ENCODE measurements at regions not wholly inside any gene's neighbourhood (a gene's known extent, or its start where the extent isn't known, plus 50 kb on each side); places are given as distances from the start of the nearest gene placed in this dataset.

- no peaks in the 10 kb centered on the region for H3K9me3 ChIP-seq
- TF ChIP-seq CTCF (IDR thresholded peaks at IDR 0.05) = no peak
- no peaks in the 10 kb centered on the region for H3K36me3 ChIP-seq
- DNase-seq (no peak), ATAC-seq (no peak)
- H3K27ac ChIP-seq = no peak overlapping the region
- no peaks in the 10 kb centered on the region for H3K4me1 ChIP-seq
- H3K4me3 ChIP-seq = no peak overlapping the region
- intact Hi-C loops (cut with DNase I) = no loop called here
- H3K27me3 ChIP-seq (ENCODE audit: low read depth) = no peaks in the 10 kb centered on the region
Observed at GRCh38 chr18:1895456-1896185, 675.7 kb downstream of the METTL4 start.

GRCh38 chr18:1906421-1906820 is 664.9 kb downstream of the METTL4 start:
- no peak for DNase-seq

GRCh38 chr18:1907470-1908206 is 663.7 kb downstream of the METTL4 start:
- no peaks in the 10 kb centered on the region for H3K4me1 ChIP-seq
- H3K4me3 ChIP-seq = no peak overlapping the region
- H3K9me3 ChIP-seq = peaks cover 9% of the 10 kb centered on the region
- no peak overlapping the region for H3K27ac ChIP-seq
- H3K27me3 ChIP-seq (ENCODE audit: low read depth) = no peaks in the 10 kb centered on the region
- TF ChIP-seq CTCF (IDR thresholded peaks at IDR 0.05) = no peak
- DNase-seq (no peak), ATAC-seq (no peak)
- H3K36me3 ChIP-seq = no peaks in the 10 kb centered on the region
- intact Hi-C loops (cut with DNase I) = no loop called here

More at GRCh38 chr18:1906421-1906820, 664.9 kb downstream of the METTL4 start:
- TF ChIP-seq CTCF (IDR thresholded peaks at IDR 0.05) = no peak
- intact Hi-C loops (cut with DNase I) = no loop called here
- Histone ChIP-seq H3K9me3 (peaks cover 9% of the 10 kb centered on the region), H3K4me3 (no peak overlapping the region), H3K4me1 (no peaks in the 10 kb centered on the region), H3K36me3 (no peaks in the 10 kb centered on the region), H3K27me3 (ENCODE audit: low read depth) (no peaks in the 10 kb centered on the region), H3K27ac (no peak overlapping the region)
- no peak for ATAC-seq

GRCh38 chr18:1914489-1914888 is 656.8 kb downstream of the METTL4 start:
- no peaks in the 10 kb centered on the region for H3K4me1 ChIP-seq
- peaks cover 17% of the 10 kb centered on the region for H3K9me3 ChIP-seq
- no peaks in the 10 kb centered on the region for H3K27me3 ChIP-seq (ENCODE audit: low read depth)
- no peaks in the 10 kb centered on the region for H3K36me3 ChIP-seq
- no peak for DNase-seq
- H3K4me3 ChIP-seq = no peak overlapping the region
- intact Hi-C loops (cut with DNase I) = no loop called here
- no peak for TF ChIP-seq CTCF (IDR thresholded peaks at IDR 0.05)
- ATAC-seq = no peak
- H3K27ac ChIP-seq = no peak overlapping the region

DNA sequence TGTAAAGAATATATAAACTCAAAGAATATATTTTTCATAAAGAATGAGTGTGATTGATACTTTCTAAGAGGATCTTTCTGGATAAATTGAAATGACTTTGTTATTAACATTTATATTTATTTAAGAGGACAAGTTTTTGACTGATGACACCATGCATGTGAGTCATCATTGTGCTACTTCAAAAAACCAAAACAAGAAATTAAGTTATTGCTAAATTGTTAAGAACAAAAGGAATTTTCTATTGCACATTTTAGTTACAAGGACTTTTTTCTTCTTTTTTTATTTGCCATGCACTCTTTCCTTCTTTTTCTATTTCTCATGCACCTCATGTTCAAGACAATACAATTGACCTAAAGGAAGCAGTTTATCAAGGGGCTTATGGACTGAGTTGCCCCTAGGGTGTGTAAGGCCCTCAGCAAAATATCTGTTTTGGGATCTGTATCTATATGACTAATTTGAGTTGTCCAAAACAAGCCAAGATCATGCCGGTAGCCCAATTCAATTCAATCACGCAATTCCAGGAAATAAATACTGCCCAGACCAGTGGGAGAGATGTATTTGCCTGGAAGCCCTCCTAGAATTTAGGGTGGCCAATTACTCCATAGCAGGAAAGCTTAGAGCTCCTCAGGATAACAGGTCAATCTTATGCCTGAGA is 654.3 kb downstream of the METTL4 start:
- Histone ChIP-seq H3K27me3 (ENCODE audit: low read depth) (no peaks in the 10 kb centered on the region), H3K4me1 (no peaks in the 10 kb centered on the region), H3K36me3 (no peaks in the 10 kb centered on the region), H3K4me3 (no peak overlapping the region), H3K27ac (no peak overlapping the region), H3K9me3 (peaks cover 8% of the 10 kb centered on the region)
- ATAC-seq (no peak), DNase-seq (no peak)
- TF ChIP-seq CTCF (IDR thresholded peaks at IDR 0.05) = no peak
- intact Hi-C loops (cut with DNase I) = no loop called here
